Lung (tissue), 11 donors: ENCODE measurements at regions not wholly inside any gene's neighbourhood (a gene's known extent, or its start where the extent isn't known, plus 50 kb on each side); places are given as distances from the start of the nearest gene placed in this dataset.
A peak's percentile ranks its signal among the peaks of the same experiment; 100 is the strongest.

Experiments used
- ATAC-seq: fragments of 200-7000 bp; cut with Tn5 transposase; one replicate; pipeline ENCODE4 v1.9.1; 2020; ENCODE audit warnings: moderate number of reproducible peaks; ENCODE audit not compliant: insufficient read depth, low FRiP score
- DNase-seq, 3 donors: peaks; one replicate each; pipeline ENCODE4 v3.0.0-alpha.2; 2013 to 2017
- H3K27ac ChIP-seq, 2 donors: one replicate each; pipeline ENCODE4 v1.5.1; 2013; ENCODE audit warnings: mild to moderate bottlenecking in 2 of 2, moderate library complexity in 2 of 2, control low read depth in 1 of 2, inconsistent platforms in 1 of 2, low read depth in 1 of 2, low read length in 1 of 2
- H3K27me3 ChIP-seq, 3 donors: one replicate each; pipeline ENCODE4 v1.5.1; 2013; ENCODE audit warnings: low read length in 2 of 3; ENCODE audit not compliant: control insufficient read depth in 3 of 3, insufficient read depth in 3 of 3
- H3K36me3 ChIP-seq, 4 donors: one replicate each; pipeline ENCODE4 v1.5.1; 2013; ENCODE audit warnings: low read length in 4 of 4, mild to moderate bottlenecking in 1 of 4, moderate library complexity in 1 of 4; ENCODE audit not compliant: control insufficient read depth in 4 of 4, insufficient read depth in 4 of 4
- H3K4me1 ChIP-seq, 5 donors: one replicate each; pipeline ENCODE4 v1.5.1; 2013; ENCODE audit warnings: low read length in 5 of 5, mild to moderate bottlenecking in 2 of 5, moderate library complexity in 1 of 5; ENCODE audit not compliant: control insufficient read depth in 5 of 5, insufficient read depth in 5 of 5
- H3K4me3 ChIP-seq: one replicate; pipeline ENCODE4 v1.5.1; 2013; ENCODE audit warnings: mild to moderate bottlenecking, control low read depth, moderate library complexity
- H3K9ac ChIP-seq, 2 donors: one replicate each; pipeline ENCODE4 v1.5.1; 2013; ENCODE audit warnings: low read length in 2 of 2, control low read depth in 1 of 2; ENCODE audit not compliant: insufficient read depth in 1 of 2
- H3K9me3 ChIP-seq, 4 donors: one replicate each; pipeline ENCODE4 v1.5.1; 2013; ENCODE audit warnings: low read length in 3 of 4, mild to moderate bottlenecking in 1 of 4, moderate library complexity in 1 of 4; ENCODE audit not compliant: control insufficient read depth in 4 of 4, insufficient read depth in 3 of 4
- CTCF ChIP-seq: IDR thresholded peaks from 2 replicates; pipeline ENCODE4 v1.5.1; 2012; ENCODE audit warnings: mild to moderate bottlenecking; ENCODE audit errors: control extremely low read depth, extremely low read depth
- WGBS, 2 donors: extraction: QIAGEN DNeasy Blood & Tissue Kit; methylation state at CpG; one replicate each; pipeline ENCODE4 v1.1.7; 2013; 5-methylcytosine and 5-hydroxymethylcytosine counted together
- donor health status: control.
- donor health status: control.
- donor health status: Bipolar disorder and iron deficiency.
- donor health status: healthy.
- donor health status: DM: yes; HTN: yes; CAD: no.

- 94 to 95% methylated on average over 5 of the region's 5 CpGs for WGBS, 2 donors
- H3K4me3 ChIP-seq = no peak overlapping the region
- no peaks in the 10 kb centered on the region for H3K27me3 ChIP-seq
- no peak overlapping the region for H3K27ac ChIP-seq
- DNase-seq (no peak), ATAC-seq (no peak)
- no peak for TF ChIP-seq CTCF
- peaks cover 3 to 13% (median 5%) of the 10 kb centered on the region in 5 donors for H3K4me1 ChIP-seq
- H3K36me3 ChIP-seq = no peaks in the 10 kb centered on the region
- no peaks in the 10 kb centered on the region for H3K9me3 ChIP-seq
- no peak overlapping the region for H3K9ac ChIP-seq
Observed at GRCh38 chr1:235049217-235049616, 79.4 kb downstream of the TOMM20 start.

DNA sequence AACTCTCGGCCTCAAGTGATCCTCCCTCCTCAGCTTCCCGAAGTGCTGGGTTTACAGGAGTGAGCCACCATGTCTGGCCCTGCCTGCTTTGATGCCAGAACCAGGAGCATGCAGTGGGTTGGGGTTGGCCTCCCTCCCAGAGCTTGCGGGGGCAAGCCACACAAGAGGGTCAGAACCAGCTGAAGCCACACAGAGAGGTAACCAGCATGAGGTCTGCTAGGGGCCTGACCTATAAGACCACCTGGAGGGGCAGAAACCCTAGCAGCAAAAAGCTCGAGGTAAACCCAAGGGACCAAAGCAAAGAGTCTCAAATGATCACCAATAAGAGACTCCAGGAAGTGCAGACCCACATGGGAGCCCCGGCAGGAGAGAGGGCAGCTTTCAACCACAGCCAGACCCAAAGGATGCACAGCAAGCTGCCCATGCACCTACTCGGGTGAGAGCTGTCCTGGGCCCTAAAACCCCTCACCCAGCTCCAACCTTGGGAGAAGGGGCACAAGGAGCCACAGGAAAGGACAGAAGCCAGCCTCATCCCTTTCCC is 81.2 kb downstream of the TOMM20 start:
- no peak for DNase-seq
- no peaks in the 10 kb centered on the region for H3K9me3 ChIP-seq
- no peaks in the 10 kb centered on the region for H3K36me3 ChIP-seq
- no peak overlapping the region for H3K9ac ChIP-seq
- peaks cover 3 to 13% (median 5%) of the 10 kb centered on the region in 5 donors for H3K4me1 ChIP-seq
- no peaks in the 10 kb centered on the region for H3K27me3 ChIP-seq
- H3K4me3 ChIP-seq = no peak overlapping the region
- WGBS, 2 donors = 76 to 77% methylated on average over 6 of the region's 6 CpGs
- peak overlapping the region; percentile 85 to 92 for H3K27ac ChIP-seq
- ATAC-seq = no peak
- no peak for TF ChIP-seq CTCF

DNA sequence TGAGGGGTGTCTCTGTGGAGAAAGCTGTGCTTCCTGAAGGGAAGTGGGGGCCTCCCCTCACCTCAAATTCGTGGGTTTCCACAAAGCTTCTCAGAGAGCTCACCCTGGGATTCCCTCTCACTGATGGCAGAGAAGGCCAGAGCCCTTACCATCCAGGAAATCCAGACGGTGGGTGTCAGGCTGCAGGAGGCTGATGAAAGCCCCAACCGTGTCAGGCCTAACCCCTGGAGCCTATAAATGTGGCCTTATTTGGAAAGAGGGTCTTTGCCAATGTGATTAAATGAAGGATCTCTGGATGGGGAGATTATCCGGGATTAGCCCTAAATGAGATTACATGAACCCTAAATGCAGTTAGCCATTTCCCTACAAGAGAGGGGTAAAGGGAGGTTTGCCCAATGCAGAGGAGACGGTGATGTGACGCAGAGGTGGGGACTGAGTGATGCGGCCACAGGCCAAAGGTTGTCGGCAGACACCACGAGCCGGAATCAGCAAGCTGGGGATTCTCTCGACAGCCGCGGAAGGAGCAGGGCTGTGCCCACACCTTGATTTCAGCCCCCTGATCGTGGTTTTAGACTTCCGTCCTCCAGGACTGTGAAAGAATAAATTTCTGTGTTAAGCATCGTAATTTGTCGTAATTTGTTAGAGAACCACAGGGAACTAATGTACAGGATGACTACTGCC is 82.6 kb downstream of the TOMM20 start:
- no peaks in the 10 kb centered on the region for H3K9me3 ChIP-seq
- DNase-seq (no peak), ATAC-seq (no peak)
- no peak overlapping the region for H3K4me3 ChIP-seq
- no peak overlapping the region for H3K9ac ChIP-seq
- H3K4me1 ChIP-seq = peaks cover 3 to 13% (median 5%) of the 10 kb centered on the region in 5 donors
- TF ChIP-seq CTCF = no peak
- WGBS, 2 donors = 78 to 86% methylated on average over 17 of the region's 17 CpGs
- no peaks in the 10 kb centered on the region for H3K36me3 ChIP-seq
- no peaks in the 10 kb centered on the region for H3K27me3 ChIP-seq
- no peak overlapping the region for H3K27ac ChIP-seq
